RWPE1 (cell line): ENCODE measurements at regions not wholly inside any gene's neighbourhood (a gene's known extent, or its start where the extent isn't known, plus 50 kb on each side); places are given as distances from the start of the nearest gene placed in this dataset.

Source experiments
- CTCF ChIA-PET: fragments of 350-600 bp; sonication (Branson Sonifier 250); formaldehyde crosslinking; extraction: SDS; loops from one replicate; lab custom pipeline; 2021; lab: Yijun Ruan, JAX
- POLR2A ChIA-PET: fragments of 400-600 bp; formaldehyde crosslinking; extraction: SDS; loops from one replicate; lab custom pipeline; 2020; ENCODE audit warnings: antibody characterized with exemption; ENCODE audit not compliant: low non-redundant PET; lab: Yijun Ruan, JAX
- DNase-seq: peaks from one replicate; pipeline ENCODE4 v3.0.0; 2012; ENCODE audit warnings: low spot score
- H3K27ac ChIP-seq: fragments of 450-650 bp; 2 replicates; pipeline ENCODE4 v1.5.1; 2017
- CTCF ChIP-seq: fragments of 450-650 bp; conservative IDR thresholded peaks from 2 replicates; pipeline ENCODE4 v1.5.1; 2017; ENCODE audit warnings: low read depth, mild to moderate bottlenecking

- H3K27ac ChIP-seq: no peak overlapping the region
- no peak for DNase-seq
- no peak for TF ChIP-seq CTCF
- CTCF ChIA-PET: interaction anchor here (0.6 kb wide), 1 partner anchor 24 kb away, joined by 3 read pairs; no protein-coding TSS in a partner anchor
- POLR2A ChIA-PET: no interaction called here
Measured at GRCh38 chr10:78187371-78187770, 153.7 kb downstream of the RPS24 start.

GRCh38 chr10:78188446-78188845, 154.8 kb downstream of the RPS24 start:
- no peak overlapping the region for H3K27ac ChIP-seq
- ChIA-PET POLR2A (no interaction called here), CTCF (interaction anchor here (0.6 kb wide), 1 partner anchor 9 kb away, joined by 3 read pairs; no protein-coding TSS in a partner anchor)
- DNase-seq: no peak
- TF ChIP-seq CTCF: no peak

DNA sequence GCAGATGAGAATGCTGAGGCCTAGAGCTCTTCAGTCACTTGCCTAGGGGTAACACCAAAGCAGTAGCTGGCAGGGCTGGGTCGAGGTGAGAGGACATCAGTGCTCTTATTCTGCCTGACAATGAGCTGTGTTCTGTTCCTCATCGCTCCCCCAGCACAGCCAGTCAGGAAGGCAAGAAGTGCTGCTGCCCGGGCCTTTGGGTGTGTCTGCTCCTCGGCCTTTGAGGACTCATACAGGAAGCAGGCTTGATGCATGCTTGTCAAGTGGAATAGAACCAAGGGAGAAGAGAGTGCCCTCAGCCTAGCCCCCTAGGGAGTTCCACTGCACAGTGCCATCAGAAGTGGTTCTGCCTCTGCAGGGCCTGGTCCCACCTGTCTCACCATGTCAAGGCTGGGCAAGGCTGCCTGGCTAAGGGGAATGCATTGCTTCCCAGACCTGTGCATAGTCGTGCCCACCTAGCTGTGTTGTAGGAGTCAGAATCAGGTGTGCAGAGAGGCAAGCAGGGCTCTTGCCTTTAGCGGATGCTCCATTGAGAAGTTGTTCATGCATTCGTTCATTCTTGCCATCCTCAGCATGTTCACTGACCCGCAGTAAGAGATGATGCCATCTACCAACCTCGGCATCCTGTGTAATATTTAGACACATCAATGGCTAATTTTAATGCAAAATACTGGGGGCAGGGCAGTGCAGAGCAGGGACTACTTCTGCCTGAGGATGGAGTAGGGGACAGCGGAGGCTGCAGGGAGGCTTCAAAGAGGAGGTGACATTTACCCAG, 156.6 kb downstream of the RPS24 start:
- CTCF ChIA-PET: interaction anchor here (0.5 to 0.6 kb wide), 2 partner anchors 482 to 1029 kb away, joined by 3 read pairs; no protein-coding TSS in a partner anchor
- POLR2A ChIA-PET: no interaction called here
- H3K27ac ChIP-seq: no peak overlapping the region
- TF ChIP-seq CTCF: no peak
- no peak for DNase-seq

- ChIA-PET POLR2A (no interaction called here), CTCF (no interaction called here)
- no peak for DNase-seq
- no peak overlapping the region for H3K27ac ChIP-seq
- no peak for TF ChIP-seq CTCF
Measured at GRCh38 chr10:78191301-78191700, 157.6 kb downstream of the RPS24 start.

- TF ChIP-seq CTCF: no peak
- ChIA-PET POLR2A (no interaction called here), CTCF (interaction anchor here (0.7 kb wide), 2 partner anchors 1005 to 1027 kb away, joined by 3 read pairs; no protein-coding TSS in a partner anchor)
- H3K27ac ChIP-seq: no peak overlapping the region
- DNase-seq: no peak
Measured at GRCh38 chr10:78193189-78193588, 159.5 kb downstream of the RPS24 start.

GRCh38 chr10:78194050-78194449, 160.4 kb downstream of the RPS24 start:
- TF ChIP-seq CTCF: no peak
- ChIA-PET POLR2A (no interaction called here), CTCF (no interaction called here)
- no peak overlapping the region for H3K27ac ChIP-seq
- no peak for DNase-seq
